Ascending aorta (tissue), 2 donors: ENCODE measurements at regions not wholly inside any gene's neighbourhood (a gene's known extent, or its start where the extent isn't known, plus 50 kb on each side); places are given as distances from the start of the nearest gene placed in this dataset.

ENCODE experiments used
- DNase-seq, 2 donors: peaks; one replicate each; pipeline ENCODE4 v3.0.0-alpha.2; 2019; ENCODE audit warnings: low spot score in 2 of 2
- H3K27ac ChIP-seq, 2 donors: fragments of 200-600 bp; sonication (generic); one replicate each; pipeline ENCODE4 v1.5.1; 2016 to 2017; ENCODE audit warnings: mild to moderate bottlenecking in 1 of 2
- H3K27me3 ChIP-seq: fragments of 200-600 bp; sonication (generic); one replicate; pipeline ENCODE4 v1.5.1; 2017
- H3K36me3 ChIP-seq, 2 donors: fragments of 200-600 bp; sonication (generic); one replicate each; pipeline ENCODE4 v1.5.1; 2016
- H3K4me1 ChIP-seq, 2 donors: fragments of 200-600 bp; sonication (generic); one replicate each; pipeline ENCODE4 v1.5.1; 2016 to 2017; ENCODE audit warnings: mild to moderate bottlenecking in 1 of 2
- H3K4me3 ChIP-seq, 2 donors: fragments of 200-600 bp; sonication (generic); one replicate each; pipeline ENCODE4 v1.5.1; 2016 to 2017; ENCODE audit warnings: mild to moderate bottlenecking in 1 of 2
- H3K9me3 ChIP-seq, 2 donors: fragments of 200-600 bp; sonication (generic); one replicate each; pipeline ENCODE4 v1.5.1; 2016
- CTCF ChIP-seq, 3 experiments: fragments of 200-600 bp in 2 of 3; fragments of 450-650 bp in 1 of 3; sonication (generic) in 2 of 3; IDR thresholded peaks; one replicate each; pipeline ENCODE4 v1.5.1; 2016 to 2019; ENCODE audit warnings: antibody characterized with exemption in 3 of 3, mild to moderate bottlenecking in 1 of 3, moderate library complexity in 1 of 3
- intact Hi-C: fragments of 100-400 bp; cut with DNase I; formaldehyde crosslinking; loops from one replicate; pipeline ENCODE4 v1.15.1; 2023

GRCh38 chr12:43179486-43179885 is 372.5 kb downstream of the ADAMTS20 start:
- no peaks in the 10 kb centered on the region for H3K36me3 ChIP-seq
- H3K9me3 ChIP-seq, result no peaks in the 10 kb centered on the region
- H3K27me3 ChIP-seq, result no peaks in the 10 kb centered on the region
- DNase-seq, result no peak
- intact Hi-C loops, result no loop called here
- no peak overlapping the region for H3K4me3 ChIP-seq
- no peaks in the 10 kb centered on the region for H3K4me1 ChIP-seq
- no peak overlapping the region for H3K27ac ChIP-seq
- no peak for TF ChIP-seq CTCF (IDR thresholded peaks at IDR 0.05)

GRCh38 chr12:43177276-43177675 is 374.7 kb downstream of the ADAMTS20 start:
- intact Hi-C loops, result no loop called here
- no peak for TF ChIP-seq CTCF (IDR thresholded peaks at IDR 0.05)
- H3K4me3 ChIP-seq, result no peak overlapping the region
- no peaks in the 10 kb centered on the region for H3K9me3 ChIP-seq
- no peak for DNase-seq
- H3K4me1 ChIP-seq, result no peaks in the 10 kb centered on the region
- H3K36me3 ChIP-seq, result no peaks in the 10 kb centered on the region
- no peak overlapping the region for H3K27ac ChIP-seq
- no peaks in the 10 kb centered on the region for H3K27me3 ChIP-seq

DNA sequence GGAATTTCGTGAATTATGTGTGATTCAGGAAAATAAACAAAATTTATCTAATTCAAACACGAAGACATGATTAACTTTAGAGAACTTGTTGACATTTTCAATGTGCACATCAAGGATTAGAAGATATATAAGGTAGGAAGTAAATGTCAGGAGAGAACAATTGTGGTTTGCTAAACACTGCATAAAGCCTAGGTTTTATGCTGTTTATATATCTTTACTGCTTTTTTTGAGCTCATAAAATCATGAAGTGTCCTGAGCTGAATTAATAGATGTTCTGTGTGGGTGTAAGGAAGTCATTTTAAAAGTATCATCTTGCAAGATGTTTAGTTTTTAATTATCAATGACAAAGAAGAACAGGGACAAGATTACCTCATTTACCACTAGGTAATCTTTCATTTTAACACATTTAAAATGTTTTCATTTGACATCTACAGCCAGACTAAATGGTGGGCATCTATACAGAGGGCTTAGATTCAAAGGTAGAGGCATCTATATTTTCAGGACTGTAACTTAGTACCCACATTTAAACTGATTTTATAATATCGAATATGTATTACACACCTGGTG is 382.8 kb downstream of the ADAMTS20 start:
- no peaks in the 10 kb centered on the region for H3K27me3 ChIP-seq
- no peaks in the 10 kb centered on the region for H3K4me1 ChIP-seq
- intact Hi-C loops, result no loop called here
- DNase-seq, result no peak
- H3K27ac ChIP-seq, result no peak overlapping the region
- H3K9me3 ChIP-seq, result no peaks in the 10 kb centered on the region
- no peak overlapping the region for H3K4me3 ChIP-seq
- TF ChIP-seq CTCF (IDR thresholded peaks at IDR 0.05), result no peak
- no peaks in the 10 kb centered on the region for H3K36me3 ChIP-seq

DNA sequence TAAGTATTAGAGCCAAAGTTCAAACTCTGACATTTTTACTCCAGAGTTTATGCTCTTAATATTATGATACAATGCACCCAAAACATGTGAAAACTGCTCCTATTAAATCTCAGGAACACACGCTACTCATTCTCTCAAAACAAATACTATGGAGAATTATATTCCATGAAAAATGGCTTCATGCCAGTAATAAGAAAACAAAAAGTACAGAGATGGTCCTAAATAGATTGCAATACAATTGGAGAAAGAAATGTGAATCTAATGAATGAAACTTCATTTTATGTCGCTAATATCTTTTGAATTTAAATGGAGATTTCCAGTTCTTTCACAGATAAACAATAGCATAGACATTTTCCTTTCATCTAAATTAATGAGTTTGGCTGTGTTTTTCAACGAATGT is 384.3 kb downstream of the ADAMTS20 start:
- no peak for TF ChIP-seq CTCF (IDR thresholded peaks at IDR 0.05)
- Histone ChIP-seq H3K27ac (no peak overlapping the region), H3K27me3 (no peaks in the 10 kb centered on the region), H3K9me3 (no peaks in the 10 kb centered on the region), H3K4me3 (no peak overlapping the region), H3K36me3 (no peaks in the 10 kb centered on the region), H3K4me1 (no peaks in the 10 kb centered on the region)
- no peak for DNase-seq
- intact Hi-C loops, result no loop called here

DNA sequence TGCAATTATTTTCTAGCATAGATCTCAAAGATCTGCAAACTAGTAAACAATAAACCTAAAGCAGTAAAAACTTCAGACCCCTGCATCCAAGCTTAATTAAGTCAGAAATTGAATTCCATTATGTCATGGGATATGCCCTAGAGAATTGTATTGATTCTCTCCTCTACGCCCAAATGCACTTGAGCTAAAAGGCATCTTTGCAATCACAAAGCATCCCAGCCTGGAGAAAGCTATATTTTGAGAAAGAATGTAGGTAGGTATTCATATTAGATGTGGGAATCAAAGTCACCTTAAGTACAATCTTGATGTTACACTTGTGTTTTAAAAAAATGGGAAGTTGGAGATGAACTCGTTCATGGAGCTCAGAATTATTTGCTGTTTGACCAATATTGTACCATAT is 386.7 kb downstream of the ADAMTS20 start:
- Histone ChIP-seq H3K36me3 (no peaks in the 10 kb centered on the region), H3K27ac (no peak overlapping the region), H3K4me3 (no peak overlapping the region), H3K27me3 (no peaks in the 10 kb centered on the region), H3K9me3 (no peaks in the 10 kb centered on the region), H3K4me1 (no peaks in the 10 kb centered on the region)
- no peak for TF ChIP-seq CTCF (IDR thresholded peaks at IDR 0.05)
- intact Hi-C loops, result no loop called here
- DNase-seq, result no peak

- no peak overlapping the region for H3K27ac ChIP-seq
- H3K4me3 ChIP-seq, result no peak overlapping the region
- intact Hi-C loops, result no loop called here
- no peaks in the 10 kb centered on the region for H3K4me1 ChIP-seq
- DNase-seq, result no peak
- no peaks in the 10 kb centered on the region for H3K9me3 ChIP-seq
- no peaks in the 10 kb centered on the region for H3K36me3 ChIP-seq
- no peak for TF ChIP-seq CTCF (IDR thresholded peaks at IDR 0.05)
- no peaks in the 10 kb centered on the region for H3K27me3 ChIP-seq
Measured at GRCh38 chr12:43162138-43162537, 389.9 kb downstream of the ADAMTS20 start.
